Fibroblast of lung (primary cell): ENCODE measurements at regions not wholly inside any gene's neighbourhood (a gene's known extent, or its start where the extent isn't known, plus 50 kb on each side); places are given as distances from the start of the nearest gene placed in this dataset.

Experiments
- DNase-seq, 2 donors: peaks; one replicate each; pipeline versions ENCODE4 v3.0.0 to v3.0.0-alpha.2; 2010; ENCODE audit warnings: low read depth in 2 of 2
- H2AFZ ChIP-seq: 2 replicates; pipeline ENCODE4 v1.5.1; 2012; ENCODE audit warnings: low read length, control low read depth, inconsistent platforms
- H3K27ac ChIP-seq: 2 replicates; pipeline ENCODE4 v1.5.1; 2011; ENCODE audit warnings: low read length, control low read depth; ENCODE audit not compliant: insufficient read depth
- H3K27me3 ChIP-seq: 2 replicates; pipeline ENCODE4 v1.5.1; 2011; ENCODE audit warnings: mild to moderate bottlenecking, low read length; ENCODE audit not compliant: control insufficient read depth, insufficient read depth
- H3K36me3 ChIP-seq: 2 replicates; pipeline ENCODE4 v1.5.1; 2011; ENCODE audit warnings: low read length; ENCODE audit not compliant: control insufficient read depth, insufficient read depth
- H3K4me1 ChIP-seq: 2 replicates; pipeline ENCODE4 v1.5.1; 2011; ENCODE audit warnings: low read length; ENCODE audit not compliant: control insufficient read depth, insufficient read depth; ENCODE audit errors: extremely low read depth
- H3K4me2 ChIP-seq: 2 replicates; pipeline ENCODE4 v1.5.1; 2011; ENCODE audit warnings: low read length, control low read depth; ENCODE audit not compliant: insufficient read depth; ENCODE audit errors: extremely low read depth
- H3K4me3 ChIP-seq, 4 experiments: fragments of 200-600 bp in 1 of 4; sonication (generic) in 1 of 4; replicated peaks in 1 of 4; 2 replicates each; pipeline ENCODE4 v1.5.1; 2011 to 2016; ENCODE audit warnings: low read length in 4 of 4, low read depth in 3 of 4, mild to moderate bottlenecking in 3 of 4, control low read depth in 2 of 4, inconsistent platforms in 1 of 4, mixed read lengths in 1 of 4; ENCODE audit not compliant: insufficient read depth in 1 of 4; ENCODE audit errors: control extremely low read depth in 1 of 4
- H3K79me2 ChIP-seq: 2 replicates; pipeline ENCODE4 v1.5.1; 2012; ENCODE audit warnings: mild to moderate bottlenecking, low read length, inconsistent platforms; ENCODE audit not compliant: control insufficient read depth, insufficient read depth
- H3K9ac ChIP-seq: 2 replicates; pipeline ENCODE4 v1.5.1; 2011; ENCODE audit warnings: mild to moderate bottlenecking, low read length, control low read depth; ENCODE audit not compliant: insufficient read depth
- H3K9me3 ChIP-seq: 2 replicates; pipeline ENCODE4 v1.5.1; 2012; ENCODE audit warnings: low read depth, low read length; ENCODE audit not compliant: control insufficient read depth, insufficient read depth
- H4K20me1 ChIP-seq: 2 replicates; pipeline ENCODE4 v1.5.1; 2011; ENCODE audit warnings: low read length; ENCODE audit not compliant: control insufficient read depth, insufficient read depth; ENCODE audit errors: extremely low read depth
- CTCF ChIP-seq, 2 donors: IDR thresholded peaks in 1 of 2; conservative IDR thresholded peaks in 1 of 2; 1 replicate in 1 of 2; 2 replicates in 1 of 2; pipeline ENCODE4 v1.5.1; 2011 to 2012; ENCODE audit warnings: low read length in 2 of 2, control low read depth in 1 of 2, inconsistent platforms in 1 of 2, low read depth in 1 of 2, mild to moderate bottlenecking in 1 of 2
- EZH2 ChIP-seq: IDR thresholded peaks from 2 replicates; pipeline ENCODE4 v1.5.1; 2012; ENCODE audit warnings: low read length, control low read depth, mild to moderate bottlenecking; ENCODE audit errors: missing control alignments

DNA sequence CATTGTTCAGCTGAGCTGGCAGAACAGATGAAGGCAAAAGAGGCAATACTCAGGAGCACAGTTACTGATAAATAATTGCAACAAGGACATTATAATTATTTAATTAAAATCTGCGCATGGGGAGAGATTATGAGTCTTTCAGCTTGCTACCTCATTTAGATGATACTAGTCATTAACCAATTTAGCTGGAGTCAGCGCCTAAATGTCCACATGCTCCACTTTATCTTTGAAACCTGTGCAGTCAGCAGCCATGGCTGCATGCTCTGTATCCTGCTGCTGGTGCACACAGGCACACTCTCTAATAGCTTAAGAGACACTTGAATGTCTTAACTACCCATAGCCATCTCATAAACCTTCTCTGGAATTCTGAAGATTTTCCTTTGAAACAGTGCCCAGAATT is 196.8 kb downstream of the PPP1R3A start:
- no peak overlapping the region for H3K9ac ChIP-seq
- no peak overlapping the region for H3K27ac ChIP-seq
- H4K20me1 ChIP-seq, result no peaks in the 10 kb centered on the region
- TF ChIP-seq EZH2 (no peak), CTCF (conservative IDR thresholded peaks at IDR 0.05 in 1 of 2, IDR thresholded peaks at IDR 0.05 in 1 of 2; ENCODE audit: low read depth in 1 of 2, low read length in 2 of 2) (no peak)
- no peak for DNase-seq
- H3K9me3 ChIP-seq, result no peaks in the 10 kb centered on the region
- no peak overlapping the region for H3K4me2 ChIP-seq
- no peaks in the 10 kb centered on the region for H3K27me3 ChIP-seq
- H3K79me2 ChIP-seq, result no peaks in the 10 kb centered on the region
- no peak overlapping the region for H3K4me3 ChIP-seq
- H2AFZ ChIP-seq, result no peak overlapping the region
- H3K36me3 ChIP-seq, result no peaks in the 10 kb centered on the region
- H3K4me1 ChIP-seq, result no peaks in the 10 kb centered on the region

DNA sequence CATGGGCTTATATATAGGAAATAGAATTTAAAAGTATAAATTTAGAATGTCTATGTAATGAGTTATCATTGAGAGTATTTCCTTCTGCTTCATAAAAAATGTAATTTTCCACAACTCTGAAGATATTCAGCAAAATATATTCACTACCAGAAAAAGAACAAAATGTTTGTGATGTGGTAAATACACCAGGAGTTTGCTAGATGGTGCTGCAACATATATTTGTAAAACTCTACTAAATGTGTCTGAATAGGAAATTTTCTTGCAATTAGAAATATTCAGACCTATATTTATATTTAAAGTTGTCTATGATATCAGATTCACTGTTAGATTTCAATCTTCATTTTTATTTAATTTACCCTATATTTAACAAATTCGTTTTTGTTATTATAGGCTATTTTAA is 201.1 kb downstream of the PPP1R3A start:
- H3K36me3 ChIP-seq, result no peaks in the 10 kb centered on the region
- H3K4me1 ChIP-seq, result no peaks in the 10 kb centered on the region
- no peak overlapping the region for H3K27ac ChIP-seq
- no peaks in the 10 kb centered on the region for H3K79me2 ChIP-seq
- H3K4me3 ChIP-seq, result no peak overlapping the region
- H2AFZ ChIP-seq, result no peak overlapping the region
- no peaks in the 10 kb centered on the region for H4K20me1 ChIP-seq
- H3K27me3 ChIP-seq, result no peaks in the 10 kb centered on the region
- TF ChIP-seq CTCF (conservative IDR thresholded peaks at IDR 0.05 in 1 of 2, IDR thresholded peaks at IDR 0.05 in 1 of 2; ENCODE audit: low read depth in 1 of 2, low read length in 2 of 2) (no peak), EZH2 (no peak)
- no peaks in the 10 kb centered on the region for H3K9me3 ChIP-seq
- no peak for DNase-seq
- no peak overlapping the region for H3K4me2 ChIP-seq
- H3K9ac ChIP-seq, result no peak overlapping the region

GRCh38 chr7:113715981-113716856 is 202.6 kb downstream of the PPP1R3A start:
- TF ChIP-seq EZH2, result no peak
- TF ChIP-seq CTCF (conservative IDR thresholded peaks at IDR 0.05 in 1 of 2, IDR thresholded peaks at IDR 0.05 in 1 of 2; ENCODE audit: low read depth in 1 of 2, low read length in 2 of 2), result no peak
- DNase-seq, result no peak
- peak overlapping the region; percentile 31 for H2AFZ ChIP-seq
- no peak overlapping the region for H3K27ac ChIP-seq
- H3K4me2 ChIP-seq, result no peak overlapping the region
- H3K4me1 ChIP-seq, result no peaks in the 10 kb centered on the region
- H3K4me3 ChIP-seq, result no peak overlapping the region
- no peaks in the 10 kb centered on the region for H3K9me3 ChIP-seq
- H3K9ac ChIP-seq, result no peak overlapping the region
- H4K20me1 ChIP-seq, result no peaks in the 10 kb centered on the region
- no peaks in the 10 kb centered on the region for H3K27me3 ChIP-seq
- no peaks in the 10 kb centered on the region for H3K79me2 ChIP-seq
- H3K36me3 ChIP-seq, result no peaks in the 10 kb centered on the region
